ENCODE measurements at regions not wholly inside any gene's neighbourhood (a gene's known extent, or its start where the extent isn't known, plus 50 kb on each side); places are given as distances from the start of the nearest gene placed in this dataset.

GRCh38 chr5:143551820-143552251 is 148.3 kb upstream of the NR3C1 start:
- no peak for TF ChIP-seq CTCF (optimal IDR thresholded peaks at IDR 0.05 in 1 of 3, IDR thresholded peaks at IDR 0.05 in 1 of 3, conservative IDR thresholded peaks at IDR 0.05 in 1 of 3; ENCODE audit: extremely low read depth in 1 of 3, insufficient read depth in 2 of 3, low read length in 3 of 3)
- TF ChIP-seq EZH2 (IDR thresholded peaks at IDR 0.05; ENCODE audit: low read length), result no peak
